NT2/D1 (cell line): ENCODE measurements at regions not wholly inside any gene's neighbourhood (a gene's known extent, or its start where the extent isn't known, plus 50 kb on each side); places are given as distances from the start of the nearest gene placed in this dataset.

Experiments used
- SUZ12 ChIP-seq: IDR thresholded peaks from 2 replicates; pipeline ENCODE4 v1.6.1; 2011; ENCODE audit not compliant: insufficient read length, insufficient read depth; ENCODE audit errors: extremely low read depth
- YY1 ChIP-seq: IDR thresholded peaks from 2 replicates; pipeline ENCODE4 v1.6.1; 2011; ENCODE audit not compliant: insufficient read length, insufficient read depth
- ZNF274 ChIP-seq: IDR thresholded peaks from 2 replicates; pipeline ENCODE4 v1.6.1; 2011; ENCODE audit warnings: mild to moderate bottlenecking, low read depth, low read length

GRCh38 chr1:87927391-87928280, 599.0 kb downstream of the LMO4 start:
- TF ChIP-seq YY1 (no peak), SUZ12 (no peak), ZNF274 (no peak)
